22Rv1 (cell line): ENCODE measurements at regions not wholly inside any gene's neighbourhood (a gene's known extent, or its start where the extent isn't known, plus 50 kb on each side); places are given as distances from the start of the nearest gene placed in this dataset.

ENCODE experiments used
- ZFX ChIP-seq: fragments of 450-650 bp; IDR thresholded peaks from 2 replicates; pipeline ENCODE4 v1.6.1; 2017; ENCODE audit warnings: antibody characterized with exemption, borderline replicate concordance
- TF ChIP-seq, protein P1 (sequence below): fragments of 450-650 bp; IDR thresholded peaks from 2 replicates; pipeline ENCODE4 v1.5.1; 2017; ENCODE audit warnings: mild to moderate bottlenecking

- TF ChIP-seq, protein P1, sequence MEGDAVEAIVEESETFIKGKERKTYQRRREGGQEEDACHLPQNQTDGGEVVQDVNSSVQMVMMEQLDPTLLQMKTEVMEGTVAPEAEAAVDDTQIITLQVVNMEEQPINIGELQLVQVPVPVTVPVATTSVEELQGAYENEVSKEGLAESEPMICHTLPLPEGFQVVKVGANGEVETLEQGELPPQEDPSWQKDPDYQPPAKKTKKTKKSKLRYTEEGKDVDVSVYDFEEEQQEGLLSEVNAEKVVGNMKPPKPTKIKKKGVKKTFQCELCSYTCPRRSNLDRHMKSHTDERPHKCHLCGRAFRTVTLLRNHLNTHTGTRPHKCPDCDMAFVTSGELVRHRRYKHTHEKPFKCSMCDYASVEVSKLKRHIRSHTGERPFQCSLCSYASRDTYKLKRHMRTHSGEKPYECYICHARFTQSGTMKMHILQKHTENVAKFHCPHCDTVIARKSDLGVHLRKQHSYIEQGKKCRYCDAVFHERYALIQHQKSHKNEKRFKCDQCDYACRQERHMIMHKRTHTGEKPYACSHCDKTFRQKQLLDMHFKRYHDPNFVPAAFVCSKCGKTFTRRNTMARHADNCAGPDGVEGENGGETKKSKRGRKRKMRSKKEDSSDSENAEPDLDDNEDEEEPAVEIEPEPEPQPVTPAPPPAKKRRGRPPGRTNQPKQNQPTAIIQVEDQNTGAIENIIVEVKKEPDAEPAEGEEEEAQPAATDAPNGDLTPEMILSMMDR: no peak
- TF ChIP-seq ZFX: no peak
Observed at GRCh38 chr13:105471673-105472072, 1063.8 kb downstream of the EFNB2 start.
